ENCODE measurements at regions not wholly inside any gene's neighbourhood (a gene's known extent, or its start where the extent isn't known, plus 50 kb on each side); places are given as distances from the start of the nearest gene placed in this dataset.

GRCh38 chr16:88289968-88290401 is 92.8 kb upstream of the ZNF469 start:
- TF ChIP-seq ZFP3 (CRISPR knock-in tag; IDR thresholded peaks at IDR 0.05) (no peak), GLIS3 (CRISPR knock-in tag; IDR thresholded peaks at IDR 0.05) (no peak), PATZ1 (CRISPR knock-in tag; IDR thresholded peaks at IDR 0.05; ENCODE audit: borderline replicate concordance) (no peak), OSR1 (CRISPR knock-in tag; IDR thresholded peaks at IDR 0.05) (no peak), PPARA (CRISPR knock-in tag; IDR thresholded peaks at IDR 0.05; ENCODE audit: borderline replicate concordance) (no peak), ARNTL (CRISPR knock-in tag; IDR thresholded peaks at IDR 0.05; ENCODE audit: borderline replicate concordance, low read depth) (no peak), TCF4 (CRISPR knock-in tag; IDR thresholded peaks at IDR 0.05; ENCODE audit: borderline replicate concordance) (no peak), ESRRG (CRISPR knock-in tag; IDR thresholded peaks at IDR 0.05) (no peak), BACH2 (CRISPR knock-in tag; IDR thresholded peaks at IDR 0.05; ENCODE audit: borderline replicate concordance) (no peak), CREB5 (CRISPR knock-in tag; IDR thresholded peaks at IDR 0.05; ENCODE audit: low read depth) (no peak), POU6F1 (CRISPR knock-in tag; IDR thresholded peaks at IDR 0.05; ENCODE audit: borderline replicate concordance, low read depth) (no peak)
